ENCODE measurements at regions not wholly inside any gene's neighbourhood (a gene's known extent, or its start where the extent isn't known, plus 50 kb on each side); places are given as distances from the start of the nearest gene placed in this dataset.
"Not testable (repeated sequence)": the region's sequence is repeated elsewhere in the genome, so short reads cannot be mapped to it uniquely, and the experiment has no call there.

DNA sequence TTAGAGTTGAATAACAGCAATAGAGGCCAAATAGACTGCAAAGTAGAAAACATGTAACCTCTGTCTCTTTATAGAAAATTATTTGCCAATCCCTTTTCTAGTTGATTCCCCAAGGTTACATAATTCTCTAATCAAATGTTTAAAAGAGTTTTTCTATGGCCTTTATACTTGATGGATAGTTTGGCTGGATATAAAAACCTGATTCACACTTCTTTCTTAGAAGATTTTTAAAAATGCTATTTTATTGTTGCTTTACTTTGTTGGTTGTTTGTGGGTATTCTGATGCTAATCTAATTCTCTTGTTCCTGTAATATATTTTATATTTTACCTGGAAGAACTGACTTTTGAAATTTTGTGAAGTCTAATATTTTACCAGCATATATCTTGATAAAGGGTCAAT lies 331.1 kb upstream of the MTPN start:
- DNase-seq = no peak

DNA sequence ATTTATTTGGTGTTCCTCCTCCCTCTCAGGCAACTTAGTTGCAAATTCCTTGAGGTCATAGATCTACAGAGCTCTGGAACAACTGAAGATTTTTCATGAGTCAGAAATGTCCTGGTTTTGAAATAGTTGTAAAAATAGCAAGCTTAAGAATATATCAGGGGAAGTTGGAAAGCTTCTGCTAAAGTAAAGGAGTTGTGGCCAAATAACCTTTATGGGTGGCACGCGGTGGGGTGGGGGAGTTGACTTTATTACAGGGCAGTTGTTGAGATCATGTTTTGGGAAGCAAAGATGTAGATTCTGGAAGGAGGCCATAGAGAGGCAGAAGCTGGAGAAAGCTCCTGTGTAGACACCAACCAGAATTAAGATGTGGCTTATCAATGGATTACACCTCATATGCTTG lies 326.0 kb upstream of the MTPN start:
- DNase-seq = no peak

GRCh38 chr7:136302049-136302448 lies 324.9 kb upstream of the MTPN start:
- no peak for DNase-seq

- no peak for DNase-seq
Observed at GRCh38 chr7:136294977-136295376, 317.8 kb upstream of the MTPN start.

DNA sequence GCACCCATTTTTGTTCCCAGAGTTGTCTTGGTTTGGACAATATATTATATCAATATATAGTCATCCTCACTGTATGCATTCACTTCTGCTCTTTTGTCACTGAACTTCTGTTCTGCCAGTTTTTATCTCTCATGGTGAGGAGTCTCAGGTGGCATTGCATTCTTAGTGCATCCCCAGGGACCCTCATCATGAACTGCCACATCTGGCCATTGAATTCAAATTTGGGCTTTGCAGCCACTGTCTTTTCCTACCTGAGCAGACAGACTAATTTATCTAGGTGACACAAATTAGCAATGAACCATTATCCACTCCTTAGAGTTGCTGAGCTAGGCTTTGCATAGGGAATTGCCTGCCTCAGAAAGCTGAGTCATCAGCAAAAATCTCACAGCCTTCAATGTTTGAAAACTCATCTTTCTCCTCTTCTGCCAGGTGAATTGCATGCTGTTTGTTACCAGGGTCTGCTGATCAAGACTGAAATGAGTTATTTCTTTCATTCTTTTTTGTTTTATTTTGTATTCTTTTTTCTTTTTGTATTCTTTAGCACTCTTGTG lies 316.8 kb upstream of the MTPN start:
- DNase-seq = no peak

DNA sequence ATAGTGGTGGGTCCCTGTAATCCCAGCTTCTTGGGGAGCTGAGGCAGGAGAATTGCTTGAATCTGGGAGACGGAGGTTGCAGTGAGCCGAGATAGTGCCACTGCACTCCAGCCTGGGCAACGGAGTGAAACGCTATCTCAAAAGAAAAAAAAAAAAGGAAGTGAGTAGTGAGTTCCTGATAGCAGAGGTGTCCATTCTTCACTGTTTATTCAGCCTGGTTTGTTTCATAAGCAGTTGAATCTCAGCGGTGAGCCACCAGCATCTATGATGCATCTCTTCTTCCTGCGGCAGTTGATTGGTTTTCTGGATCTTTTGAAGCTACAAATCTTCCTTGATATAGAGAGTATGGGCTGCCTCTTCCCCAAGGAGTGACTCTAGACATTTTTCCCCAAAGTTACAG lies 316.1 kb upstream of the MTPN start:
- no peak for DNase-seq

DNA sequence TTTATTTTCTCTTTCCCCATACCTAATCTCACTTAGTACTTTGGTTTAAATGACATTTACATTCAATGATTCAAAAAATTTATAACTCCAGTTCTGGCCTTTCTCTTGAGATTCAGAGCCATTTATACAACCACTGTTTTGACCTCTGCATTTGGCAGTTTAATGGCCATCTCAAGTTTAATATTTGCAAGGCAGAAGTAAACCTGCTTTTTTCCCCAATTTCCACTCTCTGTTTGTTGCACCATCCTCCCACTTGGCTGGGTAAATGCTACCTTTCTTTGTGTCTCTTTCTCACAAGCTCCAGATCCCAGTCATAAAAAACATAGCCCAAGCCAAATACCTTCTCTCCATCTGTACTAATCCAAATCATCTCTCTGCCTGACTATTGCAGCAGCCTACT lies 315.2 kb upstream of the MTPN start:
- DNase-seq = no peak

- DNase-seq = no peak
Observed at GRCh38 chr7:136290351-136290750, 313.2 kb upstream of the MTPN start.

DNA sequence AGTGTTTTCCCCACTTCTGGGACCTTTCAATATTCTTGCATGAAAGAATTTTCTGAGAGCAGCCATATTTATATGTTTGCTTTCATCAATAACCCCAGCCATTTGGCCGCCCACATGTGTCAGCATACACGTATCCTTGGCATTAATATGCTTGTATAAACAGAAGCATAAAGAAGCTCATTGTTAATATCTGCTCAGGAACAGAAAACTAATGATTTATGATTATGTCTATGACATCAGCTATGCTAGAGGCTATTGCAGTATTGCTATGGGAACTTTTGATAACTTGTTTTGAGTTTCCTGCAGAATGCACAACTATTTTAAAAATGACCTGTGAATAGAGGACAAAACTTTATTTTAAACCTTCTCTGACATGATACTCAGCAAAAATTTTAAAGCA lies 300.9 kb upstream of the MTPN start:
- no peak for DNase-seq

DNA sequence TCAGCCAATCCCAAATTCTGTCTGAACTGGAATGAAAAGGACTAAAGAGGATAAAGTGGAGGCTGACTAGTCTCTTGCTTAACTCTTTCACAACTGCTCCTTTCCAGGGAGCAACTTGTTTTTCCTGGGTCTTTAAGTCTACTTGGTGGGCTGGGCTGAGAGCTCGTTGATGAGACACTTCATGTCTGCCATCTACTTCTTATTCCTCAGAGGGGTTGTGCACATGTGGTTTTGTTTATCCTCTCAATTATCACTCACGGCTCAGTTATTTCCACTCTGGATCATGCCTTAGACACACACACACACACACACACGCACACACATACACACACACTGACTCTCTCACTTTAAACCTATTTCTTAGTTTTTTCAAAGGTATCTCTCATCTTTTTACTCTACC lies 298.6 kb upstream of the MTPN start:
- DNase-seq = no peak

DNA sequence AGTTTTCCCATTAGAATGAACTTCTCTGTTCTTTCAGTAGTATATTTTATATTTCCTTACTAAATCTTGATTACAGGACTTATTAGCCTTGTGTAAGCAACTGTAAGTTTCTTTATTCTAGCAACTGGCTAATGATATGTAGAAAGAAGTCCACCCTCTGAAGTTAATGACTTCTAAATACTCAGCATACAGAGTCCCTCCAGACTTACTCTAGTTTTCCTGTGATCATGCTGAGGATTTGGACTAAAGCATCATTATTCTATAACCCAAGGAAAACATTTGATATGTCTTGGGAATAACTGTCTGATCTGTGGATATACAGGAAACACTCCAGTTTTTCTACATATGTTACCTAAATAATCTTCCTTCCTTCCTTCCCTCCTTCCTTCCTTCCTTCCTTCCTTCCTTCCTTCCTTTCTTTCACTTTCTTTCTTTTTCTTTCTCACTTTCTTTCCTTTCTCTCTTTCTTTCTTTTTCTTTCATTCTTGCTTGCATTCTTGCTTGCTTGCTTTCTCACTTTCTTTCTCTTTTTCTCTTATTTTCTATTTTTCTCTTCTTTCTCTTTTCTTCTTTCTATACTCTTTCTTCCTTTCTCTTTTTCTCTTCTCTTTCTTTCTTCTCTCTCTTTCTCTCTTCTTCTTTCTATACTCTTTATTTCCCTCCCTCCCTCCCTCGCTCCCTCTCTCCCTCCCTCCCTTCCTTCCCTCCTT lies 297.6 kb upstream of the MTPN start:
- DNase-seq = no peak

- no peak for DNase-seq
Observed at GRCh38 chr7:136272934-136273333, 295.8 kb upstream of the MTPN start.

DNA sequence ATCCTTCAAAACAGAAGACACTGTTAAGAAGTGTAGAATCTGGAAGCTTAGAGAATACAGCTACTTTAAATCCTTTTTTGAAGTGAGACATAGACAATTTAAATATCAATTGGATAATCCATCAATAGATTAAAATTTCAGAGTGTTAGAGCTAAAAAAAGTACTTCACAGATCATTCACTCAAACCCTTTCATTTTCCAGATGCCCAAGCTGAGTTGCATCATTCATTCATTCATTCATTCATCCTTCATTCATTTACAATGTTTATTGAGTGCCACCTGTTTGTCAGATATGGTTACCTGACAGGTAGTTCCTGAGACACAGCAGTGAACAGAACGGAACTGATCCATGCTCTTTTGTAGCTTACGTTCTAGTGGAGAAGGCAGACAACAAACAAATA lies 290.7 kb upstream of the MTPN start:
- no peak for DNase-seq

DNA sequence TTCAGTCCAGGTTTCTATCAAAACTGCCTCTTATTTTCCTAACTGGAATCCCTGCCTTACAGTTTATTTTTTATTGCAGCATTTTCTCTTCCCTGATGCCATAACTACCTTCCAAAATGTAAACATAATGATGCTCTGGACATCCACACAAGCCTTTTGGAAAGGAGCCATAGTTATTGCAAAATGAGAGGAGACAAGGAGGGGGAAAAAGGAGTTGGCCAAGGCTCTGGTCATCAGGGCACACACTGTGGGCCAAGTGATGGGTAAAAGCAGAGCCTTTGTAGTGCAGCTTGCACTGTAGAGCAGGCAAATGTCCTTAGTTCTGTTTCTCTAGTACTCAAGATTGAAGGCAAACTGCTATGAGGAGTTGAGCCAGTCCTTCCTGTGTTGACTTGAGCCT lies 289.3 kb upstream of the MTPN start:
- no peak for DNase-seq

DNA sequence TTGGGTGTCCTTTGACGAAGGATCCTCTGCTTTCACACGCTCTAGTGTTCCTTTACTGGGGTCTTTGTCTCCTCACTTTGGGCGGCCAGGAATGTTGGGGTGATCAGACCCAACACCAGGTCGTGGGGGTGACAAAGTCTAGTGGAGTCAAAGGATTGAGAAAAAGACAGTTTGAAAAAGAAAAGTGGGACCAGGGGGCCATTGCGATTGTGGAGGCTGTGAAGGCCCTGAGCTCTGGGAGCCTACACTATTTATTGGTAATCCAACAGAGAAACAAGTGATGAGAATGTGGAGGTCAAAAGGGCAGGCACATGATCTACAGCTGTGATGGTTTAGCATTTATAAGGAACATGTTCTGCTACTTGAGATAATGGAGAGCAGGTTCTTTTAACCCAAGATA lies 287.1 kb upstream of the MTPN start:
- DNase-seq = not testable (repeated sequence)

DNA sequence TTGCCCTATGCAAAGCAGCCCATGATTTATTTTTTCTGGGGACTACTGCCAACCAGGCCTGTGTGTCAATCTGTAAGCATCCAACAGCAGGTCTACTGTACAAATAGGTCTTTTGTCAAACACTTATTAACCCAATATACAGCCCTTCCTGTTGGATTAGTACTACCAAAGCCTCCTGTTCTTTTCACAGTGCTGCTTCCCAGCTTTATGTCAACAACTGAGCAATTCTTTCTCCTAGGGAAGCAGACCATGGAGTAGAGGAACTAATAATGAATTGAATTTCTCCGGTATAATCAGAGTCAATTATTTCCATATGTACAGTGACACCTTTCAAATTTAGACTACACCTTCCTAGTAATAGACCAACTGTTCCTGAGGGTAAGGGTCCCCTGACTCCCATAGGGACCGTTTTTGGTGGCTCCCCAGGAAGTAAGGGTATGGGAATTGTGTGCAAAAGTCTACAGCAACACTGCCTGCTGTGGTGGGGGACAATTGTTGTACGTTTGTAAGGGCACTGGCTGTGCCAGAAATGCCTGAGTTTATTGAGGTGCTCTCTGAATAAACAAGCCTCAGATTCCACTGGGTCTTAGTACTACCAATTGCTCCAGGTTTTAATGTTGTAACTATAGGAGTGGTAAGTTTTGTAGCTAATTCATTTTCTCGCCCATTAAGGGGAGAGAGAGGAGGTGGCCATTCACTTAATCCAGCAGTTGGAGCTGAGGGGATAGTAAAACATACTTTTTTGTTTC lies 286.1 kb upstream of the MTPN start:
- DNase-seq = not testable (repeated sequence)

DNA sequence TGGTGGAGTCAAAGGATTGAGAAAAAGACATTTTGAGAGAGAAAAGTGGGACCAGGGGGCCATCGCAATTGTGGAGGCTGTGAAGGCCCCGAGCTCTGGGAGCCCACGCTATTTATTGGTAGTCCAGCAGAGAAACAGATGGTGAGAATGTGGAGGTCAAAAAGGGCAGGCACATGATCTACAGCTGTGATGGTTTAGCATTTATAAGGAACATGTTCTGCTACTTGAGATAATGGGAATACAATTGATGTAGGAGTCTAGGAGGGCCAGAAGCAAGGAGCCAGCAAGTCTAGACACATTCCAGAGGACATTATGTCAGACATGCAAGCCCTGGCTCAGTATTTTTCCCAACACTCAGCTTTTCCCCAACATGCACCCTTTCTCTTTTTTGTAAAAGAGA lies 283.4 kb upstream of the MTPN start:
- DNase-seq = not testable (repeated sequence)

DNA sequence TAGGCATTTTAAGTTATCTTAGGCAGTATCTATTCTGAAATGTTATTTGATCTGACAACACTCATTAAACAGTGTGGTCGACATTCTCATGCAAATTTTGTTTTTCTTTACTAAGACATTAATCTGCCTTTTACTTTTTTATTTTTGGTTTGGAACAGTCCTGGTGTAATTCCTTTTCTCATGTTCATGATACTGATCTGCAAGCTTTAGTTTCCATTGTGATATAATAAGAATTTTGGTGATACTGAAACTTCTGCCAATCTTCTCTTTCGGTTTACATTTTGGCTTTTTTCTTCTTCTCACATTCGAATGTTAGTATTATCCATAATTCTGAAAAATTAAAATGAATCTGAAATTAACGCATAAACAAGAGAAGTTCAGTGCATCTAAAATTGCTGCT lies 281.9 kb upstream of the MTPN start:
- no peak for DNase-seq

- no peak for DNase-seq
Observed at GRCh38 chr7:136256491-136256890, 279.3 kb upstream of the MTPN start.

DNA sequence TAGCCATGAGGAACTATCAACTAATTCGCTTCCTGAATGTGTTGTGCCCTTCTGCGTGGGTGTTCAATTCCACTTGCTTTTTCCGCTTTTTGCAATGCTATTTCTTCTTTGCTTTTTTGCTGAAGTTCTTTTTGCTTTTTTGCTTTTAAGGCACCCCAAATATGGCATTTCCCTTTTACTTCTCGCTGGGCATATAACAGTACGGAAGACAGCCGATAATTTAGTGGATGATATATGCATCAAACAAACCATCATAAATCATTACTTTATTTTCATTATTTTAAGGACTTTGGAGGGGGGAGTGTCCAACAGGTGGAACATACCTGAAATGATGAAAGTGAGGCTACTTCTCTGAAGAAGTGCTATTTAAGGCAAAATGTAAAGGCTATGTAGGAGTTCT lies 277.0 kb upstream of the MTPN start:
- no peak for DNase-seq

- no peak for DNase-seq
Observed at GRCh38 chr7:136251826-136252225, 274.7 kb upstream of the MTPN start.

DNA sequence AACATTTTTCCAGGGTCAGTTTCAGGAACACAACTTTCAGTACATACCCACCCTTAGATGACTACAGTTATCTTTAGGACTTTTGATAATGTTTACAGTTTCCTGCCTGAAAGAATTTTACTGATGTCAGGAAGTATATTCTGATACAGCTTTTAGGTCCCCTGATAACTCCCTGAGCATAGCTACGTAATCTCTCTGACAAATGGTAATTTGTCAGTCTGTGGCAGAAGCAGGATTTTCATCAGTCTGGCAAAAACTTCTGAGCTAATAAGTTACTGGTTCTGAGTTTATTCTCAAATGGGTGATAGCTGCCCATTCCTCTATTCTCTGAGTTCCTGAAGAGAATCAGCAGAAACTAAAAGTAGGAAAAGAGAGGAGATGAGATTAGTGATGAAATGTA lies 270.1 kb upstream of the MTPN start:
- no peak for DNase-seq

- no peak for DNase-seq
Observed at GRCh38 chr7:136245327-136246004, 268.3 kb upstream of the MTPN start.

GRCh38 chr7:136234040-136234439 lies 256.9 kb upstream of the MTPN start:
- no peak for DNase-seq
